ENCODE measurements at regions not wholly inside any gene's neighbourhood (a gene's known extent, or its start where the extent isn't known, plus 50 kb on each side); places are given as distances from the start of the nearest gene placed in this dataset.
A peak's percentile ranks its signal among the peaks of the same experiment; 100 is the strongest.

GRCh38 chr3:117499189-117499870 is 789.8 kb downstream of the TUSC7 start:
- CTCF ChIA-PET, result no interaction called here
- Mint-ChIP-seq H3K4me3 (no peak overlapping the region), H3K36me3 (ENCODE audit: low read depth) (no peaks in the 10 kb centered on the region)

GRCh38 chr3:117507958-117508357 is 798.4 kb downstream of the TUSC7 start:
- H3K27me3 Mint-ChIP-seq (ENCODE audit: low read depth), result no peaks in the 10 kb centered on the region
- H3K4me3 Mint-ChIP-seq, result no peak overlapping the region
- ATAC-seq (no peak), DNase-seq (no peak)
- POLR2A ChIA-PET, result no interaction called here
- CTCF ChIA-PET, result no interaction called here
- H3K27ac Mint-ChIP-seq, result no peak overlapping the region
- H3K36me3 Mint-ChIP-seq (ENCODE audit: low read depth), result no peaks in the 10 kb centered on the region
- H3K9me3 Mint-ChIP-seq (ENCODE audit: insufficient read depth), result peaks cover 3% of the 10 kb centered on the region
- H3K4me1 Mint-ChIP-seq (ENCODE audit: low read depth), result no peaks in the 10 kb centered on the region

More at GRCh38 chr3:117499189-117499870, 789.8 kb downstream of the TUSC7 start:
- H3K27ac Mint-ChIP-seq, result no peak overlapping the region
- no peaks in the 10 kb centered on the region for H3K9me3 Mint-ChIP-seq (ENCODE audit: insufficient read depth)
- ATAC-seq (no peak), DNase-seq (no peak)
- POLR2A ChIA-PET, result no interaction called here
- H3K4me1 Mint-ChIP-seq (ENCODE audit: low read depth), result no peaks in the 10 kb centered on the region
- no peaks in the 10 kb centered on the region for H3K27me3 Mint-ChIP-seq (ENCODE audit: low read depth)

- peaks cover 3% of the 10 kb centered on the region for H3K9me3 Mint-ChIP-seq (ENCODE audit: insufficient read depth)
- POLR2A ChIA-PET, result no interaction called here
Measured at GRCh38 chr3:117509858-117510257, 800.3 kb downstream of the TUSC7 start.

GRCh38 chr3:117510396-117510795 is 800.8 kb downstream of the TUSC7 start:
- ATAC-seq, result no peak
- no peaks in the 10 kb centered on the region for H3K4me1 Mint-ChIP-seq (ENCODE audit: low read depth)
- no peaks in the 10 kb centered on the region for H3K27me3 Mint-ChIP-seq (ENCODE audit: low read depth)
- H3K27ac Mint-ChIP-seq, result no peak overlapping the region
- POLR2A ChIA-PET, result no interaction called here
- CTCF ChIA-PET, result no interaction called here
- no peak for DNase-seq
- no peaks in the 10 kb centered on the region for H3K36me3 Mint-ChIP-seq (ENCODE audit: low read depth)
- peaks cover 3% of the 10 kb centered on the region for H3K9me3 Mint-ChIP-seq (ENCODE audit: insufficient read depth)
- no peak overlapping the region for H3K4me3 Mint-ChIP-seq

More at GRCh38 chr3:117509858-117510257, 800.3 kb downstream of the TUSC7 start:
- H3K27me3 Mint-ChIP-seq (ENCODE audit: low read depth), result no peaks in the 10 kb centered on the region
- H3K4me3 Mint-ChIP-seq, result no peak overlapping the region
- H3K27ac Mint-ChIP-seq, result no peak overlapping the region
- H3K36me3 Mint-ChIP-seq (ENCODE audit: low read depth), result no peaks in the 10 kb centered on the region
- ATAC-seq (no peak), DNase-seq (no peak)
- CTCF ChIA-PET, result no interaction called here
- H3K4me1 Mint-ChIP-seq (ENCODE audit: low read depth), result no peaks in the 10 kb centered on the region

GRCh38 chr3:117512975-117513374 is 803.4 kb downstream of the TUSC7 start:
- peaks cover 3% of the 10 kb centered on the region for H3K9me3 Mint-ChIP-seq (ENCODE audit: insufficient read depth)
- CTCF ChIA-PET, result no interaction called here

GRCh38 chr3:117515309-117515708 is 805.7 kb downstream of the TUSC7 start:
- no peaks in the 10 kb centered on the region for H3K36me3 Mint-ChIP-seq (ENCODE audit: low read depth)
- H3K9me3 Mint-ChIP-seq (ENCODE audit: insufficient read depth), result no peaks in the 10 kb centered on the region
- ATAC-seq, result no peak
- no peak for DNase-seq
- ChIA-PET POLR2A (no interaction called here), CTCF (no interaction called here)
- no peak overlapping the region for H3K4me3 Mint-ChIP-seq
- no peaks in the 10 kb centered on the region for H3K27me3 Mint-ChIP-seq (ENCODE audit: low read depth)
- no peaks in the 10 kb centered on the region for H3K4me1 Mint-ChIP-seq (ENCODE audit: low read depth)
- H3K27ac Mint-ChIP-seq, result no peak overlapping the region

More at GRCh38 chr3:117512975-117513374, 803.4 kb downstream of the TUSC7 start:
- Mint-ChIP-seq H3K4me1 (ENCODE audit: low read depth) (no peaks in the 10 kb centered on the region), H3K4me3 (no peak overlapping the region), H3K27ac (no peak overlapping the region), H3K27me3 (ENCODE audit: low read depth) (no peaks in the 10 kb centered on the region), H3K36me3 (ENCODE audit: low read depth) (no peaks in the 10 kb centered on the region)
- DNase-seq, result no peak
- no peak for ATAC-seq
- POLR2A ChIA-PET, result no interaction called here

GRCh38 chr3:117518364-117518763 is 808.8 kb downstream of the TUSC7 start:
- ATAC-seq (no peak), DNase-seq (no peak)
- ChIA-PET CTCF (no interaction called here), POLR2A (no interaction called here)
- Mint-ChIP-seq H3K9me3 (ENCODE audit: insufficient read depth) (no peaks in the 10 kb centered on the region), H3K36me3 (ENCODE audit: low read depth) (no peaks in the 10 kb centered on the region), H3K4me3 (no peak overlapping the region), H3K4me1 (ENCODE audit: low read depth) (no peaks in the 10 kb centered on the region), H3K27ac (no peak overlapping the region), H3K27me3 (ENCODE audit: low read depth) (no peaks in the 10 kb centered on the region)

GRCh38 chr3:117519776-117520175 is 810.2 kb downstream of the TUSC7 start:
- ATAC-seq (no peak), DNase-seq (no peak)
- Mint-ChIP-seq H3K4me1 (ENCODE audit: low read depth) (no peaks in the 10 kb centered on the region), H3K9me3 (ENCODE audit: insufficient read depth) (no peaks in the 10 kb centered on the region), H3K27me3 (ENCODE audit: low read depth) (no peaks in the 10 kb centered on the region), H3K27ac (no peak overlapping the region), H3K36me3 (ENCODE audit: low read depth) (no peaks in the 10 kb centered on the region), H3K4me3 (no peak overlapping the region)
- POLR2A ChIA-PET, result no interaction called here
- CTCF ChIA-PET, result no interaction called here

GRCh38 chr3:117520582-117520981 is 811.0 kb downstream of the TUSC7 start:
- Mint-ChIP-seq H3K27ac (no peak overlapping the region), H3K4me1 (ENCODE audit: low read depth) (no peaks in the 10 kb centered on the region), H3K9me3 (ENCODE audit: insufficient read depth) (no peaks in the 10 kb centered on the region), H3K36me3 (ENCODE audit: low read depth) (no peaks in the 10 kb centered on the region), H3K4me3 (no peak overlapping the region), H3K27me3 (ENCODE audit: low read depth) (no peaks in the 10 kb centered on the region)
- ChIA-PET CTCF (no interaction called here), POLR2A (no interaction called here)
- ATAC-seq, result no peak
- DNase-seq, result no peak

- ChIA-PET CTCF (no interaction called here), POLR2A (no interaction called here)
- no peaks in the 10 kb centered on the region for H3K9me3 Mint-ChIP-seq (ENCODE audit: insufficient read depth)
- ATAC-seq, result no peak
- no peaks in the 10 kb centered on the region for H3K27me3 Mint-ChIP-seq (ENCODE audit: low read depth)
- no peaks in the 10 kb centered on the region for H3K36me3 Mint-ChIP-seq (ENCODE audit: low read depth)
- no peak overlapping the region for H3K27ac Mint-ChIP-seq
- no peaks in the 10 kb centered on the region for H3K4me1 Mint-ChIP-seq (ENCODE audit: low read depth)
- H3K4me3 Mint-ChIP-seq, result no peak overlapping the region
- no peak for DNase-seq
Measured at GRCh38 chr3:117523418-117523817, 813.8 kb downstream of the TUSC7 start.

GRCh38 chr3:117524890-117525289 is 815.3 kb downstream of the TUSC7 start:
- ChIA-PET POLR2A (no interaction called here), CTCF (interaction anchor here (1.7 kb wide), 1 partner anchor 754 kb away, joined by 10 read pairs; no protein-coding TSS in a partner anchor)
- Mint-ChIP-seq H3K27me3 (ENCODE audit: low read depth) (no peaks in the 10 kb centered on the region), H3K27ac (no peak overlapping the region), H3K4me1 (ENCODE audit: low read depth) (no peaks in the 10 kb centered on the region), H3K36me3 (ENCODE audit: low read depth) (no peaks in the 10 kb centered on the region), H3K9me3 (ENCODE audit: insufficient read depth) (no peaks in the 10 kb centered on the region), H3K4me3 (no peak overlapping the region)
- DNase-seq, result no peak
- ATAC-seq, result no peak

GRCh38 chr3:117526470-117527079 is 817.0 kb downstream of the TUSC7 start:
- H3K36me3 Mint-ChIP-seq (ENCODE audit: low read depth), result no peaks in the 10 kb centered on the region
- ChIA-PET POLR2A (no interaction called here), CTCF (no interaction called here)
- no peaks in the 10 kb centered on the region for H3K27me3 Mint-ChIP-seq (ENCODE audit: low read depth)
- no peaks in the 10 kb centered on the region for H3K9me3 Mint-ChIP-seq (ENCODE audit: insufficient read depth)
- H3K4me3 Mint-ChIP-seq, result no peak overlapping the region
- no peaks in the 10 kb centered on the region for H3K4me1 Mint-ChIP-seq (ENCODE audit: low read depth)
- H3K27ac Mint-ChIP-seq, result no peak overlapping the region
- ATAC-seq (no peak), DNase-seq (peak; percentile 21)

GRCh38 chr3:117527346-117527745 is 817.8 kb downstream of the TUSC7 start:
- DNase-seq (no peak), ATAC-seq (no peak)
- Mint-ChIP-seq H3K4me3 (no peak overlapping the region), H3K36me3 (ENCODE audit: low read depth) (no peaks in the 10 kb centered on the region), H3K4me1 (ENCODE audit: low read depth) (no peaks in the 10 kb centered on the region), H3K9me3 (ENCODE audit: insufficient read depth) (no peaks in the 10 kb centered on the region), H3K27me3 (ENCODE audit: low read depth) (no peaks in the 10 kb centered on the region), H3K27ac (no peak overlapping the region)
- POLR2A ChIA-PET, result no interaction called here
- CTCF ChIA-PET, result no interaction called here

Measured in activated CD8-positive, alpha-beta T cell treated with anti-CD3 and anti-CD28 coated beads, Interleukin-2, amount 10 ng/mL, durations not matched to agents 7 days and 5 days (primary cell).